Fibroblast of lung (primary cell): ENCODE measurements at regions not wholly inside any gene's neighbourhood (a gene's known extent, or its start where the extent isn't known, plus 50 kb on each side); places are given as distances from the start of the nearest gene placed in this dataset.

Experiments used
- DNase-seq, 2 donors: peaks; one replicate each; pipeline versions ENCODE4 v3.0.0 to v3.0.0-alpha.2; 2010; ENCODE audit warnings: low read depth in 2 of 2
- H2AFZ ChIP-seq: 2 replicates; pipeline ENCODE4 v1.5.1; 2012; ENCODE audit warnings: low read length, control low read depth, inconsistent platforms
- H3K27ac ChIP-seq: 2 replicates; pipeline ENCODE4 v1.5.1; 2011; ENCODE audit warnings: low read length, control low read depth; ENCODE audit not compliant: insufficient read depth
- H3K27me3 ChIP-seq: 2 replicates; pipeline ENCODE4 v1.5.1; 2011; ENCODE audit warnings: mild to moderate bottlenecking, low read length; ENCODE audit not compliant: control insufficient read depth, insufficient read depth
- H3K36me3 ChIP-seq: 2 replicates; pipeline ENCODE4 v1.5.1; 2011; ENCODE audit warnings: low read length; ENCODE audit not compliant: control insufficient read depth, insufficient read depth
- H3K4me1 ChIP-seq: 2 replicates; pipeline ENCODE4 v1.5.1; 2011; ENCODE audit warnings: low read length; ENCODE audit not compliant: control insufficient read depth, insufficient read depth; ENCODE audit errors: extremely low read depth
- H3K4me2 ChIP-seq: 2 replicates; pipeline ENCODE4 v1.5.1; 2011; ENCODE audit warnings: low read length, control low read depth; ENCODE audit not compliant: insufficient read depth; ENCODE audit errors: extremely low read depth
- H3K4me3 ChIP-seq, 4 experiments: fragments of 200-600 bp in 1 of 4; sonication (generic) in 1 of 4; replicated peaks in 1 of 4; 2 replicates each; pipeline ENCODE4 v1.5.1; 2011 to 2016; ENCODE audit warnings: low read length in 4 of 4, low read depth in 3 of 4, mild to moderate bottlenecking in 3 of 4, control low read depth in 2 of 4, inconsistent platforms in 1 of 4, mixed read lengths in 1 of 4; ENCODE audit not compliant: insufficient read depth in 1 of 4; ENCODE audit errors: control extremely low read depth in 1 of 4
- H3K79me2 ChIP-seq: 2 replicates; pipeline ENCODE4 v1.5.1; 2012; ENCODE audit warnings: mild to moderate bottlenecking, low read length, inconsistent platforms; ENCODE audit not compliant: control insufficient read depth, insufficient read depth
- H3K9ac ChIP-seq: 2 replicates; pipeline ENCODE4 v1.5.1; 2011; ENCODE audit warnings: mild to moderate bottlenecking, low read length, control low read depth; ENCODE audit not compliant: insufficient read depth
- H3K9me3 ChIP-seq: 2 replicates; pipeline ENCODE4 v1.5.1; 2012; ENCODE audit warnings: low read depth, low read length; ENCODE audit not compliant: control insufficient read depth, insufficient read depth
- H4K20me1 ChIP-seq: 2 replicates; pipeline ENCODE4 v1.5.1; 2011; ENCODE audit warnings: low read length; ENCODE audit not compliant: control insufficient read depth, insufficient read depth; ENCODE audit errors: extremely low read depth
- CTCF ChIP-seq, 2 donors: IDR thresholded peaks in 1 of 2; conservative IDR thresholded peaks in 1 of 2; 1 replicate in 1 of 2; 2 replicates in 1 of 2; pipeline ENCODE4 v1.5.1; 2011 to 2012; ENCODE audit warnings: low read length in 2 of 2, control low read depth in 1 of 2, inconsistent platforms in 1 of 2, low read depth in 1 of 2, mild to moderate bottlenecking in 1 of 2
- EZH2 ChIP-seq: IDR thresholded peaks from 2 replicates; pipeline ENCODE4 v1.5.1; 2012; ENCODE audit warnings: low read length, control low read depth, mild to moderate bottlenecking; ENCODE audit errors: missing control alignments

GRCh38 chr9:134992755-134993124 lies 75.0 kb upstream of the FCN1 start:
- DNase-seq, result no peak
- no peak overlapping the region for H3K9ac ChIP-seq
- TF ChIP-seq EZH2 (no peak), CTCF (conservative IDR thresholded peaks at IDR 0.05 in 1 of 2, IDR thresholded peaks at IDR 0.05 in 1 of 2; ENCODE audit: low read depth in 1 of 2, low read length in 2 of 2) (no peak)

DNA sequence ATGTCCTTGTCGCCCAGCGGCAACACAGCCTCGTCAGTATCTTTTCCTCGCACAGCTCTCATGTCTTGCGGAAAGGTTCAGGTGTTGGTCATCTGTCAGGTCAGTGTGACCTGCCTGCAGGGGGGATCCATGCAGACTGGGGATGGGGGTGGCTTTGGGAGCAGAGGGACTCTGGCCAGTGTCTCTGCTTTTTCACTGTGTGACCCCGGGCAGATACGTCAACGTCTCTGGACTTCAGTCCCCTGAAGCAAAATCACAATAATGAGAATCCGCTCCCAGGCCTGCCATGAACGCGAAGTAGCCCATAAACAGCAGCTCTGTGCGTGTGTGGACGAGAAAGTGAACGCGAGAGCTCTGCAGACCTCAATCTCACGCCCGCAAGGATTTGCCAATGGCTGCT lies 75.7 kb upstream of the FCN1 start:
- Histone ChIP-seq H3K4me1 (no peaks in the 10 kb centered on the region), H4K20me1 (no peaks in the 10 kb centered on the region), H3K27me3 (no peaks in the 10 kb centered on the region), H3K4me2 (no peak overlapping the region), H3K27ac (no peak overlapping the region), H3K36me3 (no peaks in the 10 kb centered on the region), H3K4me3 (no peak overlapping the region), H3K79me2 (no peaks in the 10 kb centered on the region), H2AFZ (no peak overlapping the region), H3K9me3 (no peaks in the 10 kb centered on the region), H3K9ac (no peak overlapping the region)
- no peak for TF ChIP-seq EZH2
- no peak for TF ChIP-seq CTCF (conservative IDR thresholded peaks at IDR 0.05 in 1 of 2, IDR thresholded peaks at IDR 0.05 in 1 of 2; ENCODE audit: low read depth in 1 of 2, low read length in 2 of 2)
- DNase-seq, result no peak

More at GRCh38 chr9:134992755-134993124, 75.0 kb upstream of the FCN1 start:
- no peaks in the 10 kb centered on the region for H4K20me1 ChIP-seq
- H3K27ac ChIP-seq, result no peak overlapping the region
- H3K9me3 ChIP-seq, result no peaks in the 10 kb centered on the region
- no peak overlapping the region for H2AFZ ChIP-seq
- H3K36me3 ChIP-seq, result no peaks in the 10 kb centered on the region
- no peaks in the 10 kb centered on the region for H3K27me3 ChIP-seq
- no peaks in the 10 kb centered on the region for H3K79me2 ChIP-seq
- H3K4me1 ChIP-seq, result no peaks in the 10 kb centered on the region
- no peak overlapping the region for H3K4me3 ChIP-seq
- H3K4me2 ChIP-seq, result no peak overlapping the region

DNA sequence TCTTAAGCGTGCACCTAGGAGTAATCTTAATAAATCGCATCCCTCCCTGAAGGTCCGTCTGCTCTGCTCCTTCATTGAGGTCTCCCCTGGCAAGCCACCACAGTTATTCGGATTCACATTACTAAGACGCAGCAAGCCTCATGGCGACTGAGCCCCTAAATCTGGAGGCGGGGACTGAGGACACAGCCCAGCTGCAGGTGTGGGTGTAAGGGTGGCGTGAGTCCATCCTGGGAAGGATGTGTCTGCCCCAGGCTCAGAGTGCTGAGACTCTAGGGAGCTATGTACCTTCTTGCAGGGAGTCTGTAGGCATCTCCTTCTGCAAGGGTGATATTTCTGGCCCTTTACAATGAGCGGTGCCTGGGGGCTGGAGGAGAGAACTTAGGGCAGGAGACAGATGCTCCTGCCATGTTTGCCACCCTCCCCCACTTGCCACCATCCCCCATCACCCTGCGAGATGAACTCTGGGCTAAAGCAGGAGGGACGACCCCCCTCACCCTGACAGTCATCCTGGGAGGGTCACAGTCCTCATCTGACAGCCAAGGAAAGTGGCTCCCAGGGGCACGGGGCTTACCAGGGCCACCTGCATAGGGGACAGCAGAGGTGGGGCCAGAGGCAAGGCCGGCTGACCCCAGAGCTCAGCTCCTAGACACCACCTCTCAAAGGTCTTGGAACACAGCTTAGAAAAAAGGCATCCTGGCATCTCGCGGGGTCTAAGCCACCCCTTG lies 76.4 kb upstream of the FCN1 start:
- Histone ChIP-seq H3K4me2 (no peak overlapping the region), H3K4me3 (no peak overlapping the region), H2AFZ (no peak overlapping the region), H3K27ac (no peak overlapping the region), H4K20me1 (no peaks in the 10 kb centered on the region), H3K36me3 (no peaks in the 10 kb centered on the region), H3K27me3 (no peaks in the 10 kb centered on the region), H3K4me1 (no peaks in the 10 kb centered on the region), H3K9me3 (no peaks in the 10 kb centered on the region), H3K79me2 (no peaks in the 10 kb centered on the region), H3K9ac (no peak overlapping the region)
- no peak for DNase-seq
- TF ChIP-seq EZH2 (no peak), CTCF (conservative IDR thresholded peaks at IDR 0.05 in 1 of 2, IDR thresholded peaks at IDR 0.05 in 1 of 2; ENCODE audit: low read depth in 1 of 2, low read length in 2 of 2) (no peak)
